LNCAP (cell line): ENCODE measurements at regions not wholly inside any gene's neighbourhood (a gene's known extent, or its start where the extent isn't known, plus 50 kb on each side); places are given as distances from the start of the nearest gene placed in this dataset.

ENCODE experiments used
- TF ChIP-seq, protein P1 (sequence below): fragments of 450-650 bp; IDR thresholded peaks from 2 replicates; pipeline ENCODE4 v1.5.1; 2017; ENCODE audit warnings: mild to moderate bottlenecking

DNA sequence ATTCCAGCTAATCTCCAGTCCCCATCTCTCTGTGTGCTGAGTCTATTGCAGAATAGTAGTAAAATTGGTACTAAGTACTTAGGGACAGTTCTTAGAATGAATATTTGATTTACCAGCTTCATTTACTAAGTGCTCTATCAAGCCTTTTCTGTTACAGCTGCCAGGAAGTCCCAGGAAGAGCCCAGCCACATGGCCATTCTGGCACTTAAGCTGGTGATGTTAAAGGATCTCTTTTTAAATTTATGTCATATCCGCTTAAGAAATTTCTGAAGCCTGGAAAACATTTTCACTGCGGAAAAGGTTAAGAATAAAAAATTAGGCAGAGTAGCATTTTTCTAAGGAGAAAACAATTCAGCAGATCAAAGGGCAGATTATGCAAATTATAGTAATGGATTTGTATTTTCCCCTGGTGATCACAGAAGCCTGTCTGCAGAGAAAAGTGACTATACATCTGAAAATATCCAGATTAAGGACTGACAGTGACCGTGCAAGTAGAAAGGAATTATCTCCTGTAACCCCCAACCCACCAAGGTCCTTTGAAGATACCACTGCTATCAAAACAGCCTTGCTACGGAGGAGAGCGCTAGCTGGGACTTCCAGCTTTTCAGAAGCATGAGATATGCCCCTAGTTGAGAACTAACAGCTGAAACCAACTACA, 260.8 kb downstream of the SH3BP4 start:
- TF ChIP-seq, protein P1, sequence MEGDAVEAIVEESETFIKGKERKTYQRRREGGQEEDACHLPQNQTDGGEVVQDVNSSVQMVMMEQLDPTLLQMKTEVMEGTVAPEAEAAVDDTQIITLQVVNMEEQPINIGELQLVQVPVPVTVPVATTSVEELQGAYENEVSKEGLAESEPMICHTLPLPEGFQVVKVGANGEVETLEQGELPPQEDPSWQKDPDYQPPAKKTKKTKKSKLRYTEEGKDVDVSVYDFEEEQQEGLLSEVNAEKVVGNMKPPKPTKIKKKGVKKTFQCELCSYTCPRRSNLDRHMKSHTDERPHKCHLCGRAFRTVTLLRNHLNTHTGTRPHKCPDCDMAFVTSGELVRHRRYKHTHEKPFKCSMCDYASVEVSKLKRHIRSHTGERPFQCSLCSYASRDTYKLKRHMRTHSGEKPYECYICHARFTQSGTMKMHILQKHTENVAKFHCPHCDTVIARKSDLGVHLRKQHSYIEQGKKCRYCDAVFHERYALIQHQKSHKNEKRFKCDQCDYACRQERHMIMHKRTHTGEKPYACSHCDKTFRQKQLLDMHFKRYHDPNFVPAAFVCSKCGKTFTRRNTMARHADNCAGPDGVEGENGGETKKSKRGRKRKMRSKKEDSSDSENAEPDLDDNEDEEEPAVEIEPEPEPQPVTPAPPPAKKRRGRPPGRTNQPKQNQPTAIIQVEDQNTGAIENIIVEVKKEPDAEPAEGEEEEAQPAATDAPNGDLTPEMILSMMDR: no peak

DNA sequence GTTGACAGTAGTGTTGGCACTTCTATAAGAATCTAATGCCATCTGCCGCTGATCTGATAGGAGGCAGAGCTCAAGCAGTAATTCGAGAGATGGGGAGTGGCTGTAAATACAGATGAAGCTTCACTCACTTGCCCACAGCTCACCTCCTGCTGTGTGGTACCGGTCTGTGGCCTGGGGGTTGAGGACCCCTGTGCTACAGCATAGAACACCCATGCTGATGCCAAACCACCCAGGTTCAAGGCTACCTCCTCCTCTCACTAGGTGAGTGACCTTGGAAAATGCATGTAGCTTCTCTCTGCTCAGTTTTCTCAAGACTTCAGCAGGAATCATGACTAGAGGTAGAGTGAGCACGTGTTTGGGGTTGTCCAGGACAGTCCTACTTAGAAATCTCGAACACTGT, 263.4 kb downstream of the SH3BP4 start:
- TF ChIP-seq, protein P1: no peak

DNA sequence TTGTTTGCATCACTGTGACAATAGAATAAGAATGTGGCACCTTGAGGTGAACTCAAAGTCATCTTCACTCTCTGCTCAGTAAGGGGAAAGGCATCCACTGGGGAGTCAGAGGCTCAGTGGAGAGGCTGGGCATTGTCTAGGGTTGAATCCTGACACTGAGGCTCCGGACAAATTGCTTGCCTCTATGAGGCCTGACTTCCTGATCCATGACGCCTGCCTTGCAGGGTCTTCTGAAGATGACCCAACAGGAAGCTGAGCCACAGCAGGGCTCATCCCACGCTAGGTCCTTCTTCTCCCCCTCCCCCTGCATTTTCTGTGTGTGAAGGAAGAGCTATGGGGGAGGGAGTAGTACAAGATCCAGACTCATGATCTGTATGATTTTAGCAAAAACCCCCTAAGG, 265.1 kb downstream of the SH3BP4 start:
- TF ChIP-seq, protein P1: no peak

DNA sequence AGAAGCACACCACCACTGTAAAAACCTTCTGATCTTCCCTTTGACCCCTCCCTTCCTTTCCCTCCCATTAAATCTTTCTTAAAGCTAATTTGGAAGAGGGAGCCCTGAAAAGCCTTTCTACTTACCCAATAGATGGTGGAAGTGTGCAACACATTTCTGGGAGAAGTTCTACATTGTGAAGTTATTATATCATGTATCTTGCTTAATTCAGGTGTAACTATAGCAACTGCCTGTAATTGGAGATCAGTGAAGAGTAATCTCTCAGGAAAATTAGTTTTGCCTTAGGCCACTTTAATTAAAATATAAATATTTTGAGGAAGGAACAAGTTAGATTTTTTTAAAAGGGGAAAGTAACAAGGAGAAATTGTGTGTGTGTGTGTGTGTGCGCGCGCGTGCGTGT, 266.0 kb downstream of the SH3BP4 start:
- TF ChIP-seq, protein P1: no peak

DNA sequence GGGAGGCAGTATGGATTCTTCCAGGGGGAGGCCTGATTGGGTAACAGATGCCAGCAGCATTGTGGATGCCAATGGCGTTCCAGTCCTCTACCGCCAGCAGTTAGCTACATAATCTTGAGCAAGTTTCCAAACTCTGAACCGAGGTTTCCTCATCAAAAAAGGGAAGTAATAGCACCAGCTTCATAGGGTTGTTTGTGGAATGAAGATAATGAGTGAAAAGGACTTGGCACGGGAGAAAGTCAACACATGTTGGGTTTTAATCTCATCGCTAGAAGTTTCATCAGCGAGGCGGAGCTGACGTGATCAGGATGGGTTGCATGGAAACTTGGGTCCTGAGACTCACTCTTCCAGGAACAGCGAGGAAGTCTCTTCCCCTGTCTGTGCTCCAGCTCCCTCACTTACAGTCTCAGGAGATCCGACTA, 266.7 kb downstream of the SH3BP4 start:
- TF ChIP-seq, protein P1: no peak

DNA sequence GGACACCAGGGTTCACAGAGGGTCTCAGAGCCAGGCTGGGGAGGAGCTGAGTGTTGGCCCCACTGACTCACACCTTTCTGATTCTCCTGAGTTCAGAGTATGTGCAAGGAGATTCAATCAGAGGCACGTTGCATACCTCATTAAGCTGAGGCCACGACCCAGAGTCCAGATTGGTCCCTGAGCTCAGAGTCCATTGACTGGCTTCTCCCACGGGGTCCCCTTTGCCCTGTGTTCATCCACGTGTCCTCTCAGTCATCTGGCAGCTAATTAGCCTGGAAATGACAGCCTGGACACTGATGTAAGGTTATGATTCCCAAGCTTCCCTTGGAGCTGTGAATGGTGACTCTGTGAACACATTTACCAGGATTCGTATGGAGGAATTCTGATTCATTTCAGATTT, 267.2 kb downstream of the SH3BP4 start:
- TF ChIP-seq, protein P1: no peak

DNA sequence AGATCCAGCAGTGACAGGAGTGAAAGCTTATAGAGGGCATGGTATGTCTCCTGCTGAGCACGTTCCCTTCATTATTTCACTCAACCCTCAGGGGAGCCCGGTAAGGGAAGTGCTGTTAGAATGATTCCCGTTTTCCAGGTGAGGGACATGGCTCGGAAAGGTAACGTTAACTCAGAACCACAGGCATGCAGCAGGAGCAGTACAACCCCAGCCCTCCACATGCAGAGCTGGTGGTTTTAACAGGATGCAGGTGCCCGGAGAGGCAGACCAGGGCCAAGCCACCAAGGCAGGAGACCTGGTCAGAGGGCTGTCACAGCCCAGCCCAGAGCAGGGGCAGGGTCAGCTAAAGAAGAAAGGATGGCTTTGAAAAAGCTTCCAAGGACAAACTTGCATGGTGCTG, 268.5 kb downstream of the SH3BP4 start:
- TF ChIP-seq, protein P1: no peak

DNA sequence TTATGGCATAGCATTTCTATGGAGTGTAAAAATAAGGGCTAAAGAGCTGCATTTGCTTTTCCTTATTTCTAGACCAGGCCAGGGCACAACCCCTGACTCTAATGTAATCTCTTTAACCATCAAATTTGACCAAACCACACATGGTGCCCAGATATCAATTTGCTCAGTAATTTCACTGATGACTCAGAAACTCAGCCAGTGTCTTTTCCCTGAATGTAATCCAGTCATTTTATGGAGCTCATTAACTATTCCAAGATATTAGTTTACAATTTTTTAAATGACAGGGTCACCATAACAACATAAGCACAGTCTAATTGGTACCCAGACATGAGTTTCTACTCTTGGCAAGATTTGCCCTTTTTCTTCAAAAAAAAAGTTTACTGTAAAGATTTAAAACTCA, 270.8 kb upstream of the AGAP1 start:
- TF ChIP-seq, protein P1: no peak
